CD4-positive, alpha-beta T cell treated with Interleukin-10 for 1 hour (primary cell): ENCODE measurements at regions not wholly inside any gene's neighbourhood (a gene's known extent, or its start where the extent isn't known, plus 50 kb on each side); places are given as distances from the start of the nearest gene placed in this dataset.

Source experiments
- DNase-seq: peaks from one replicate; pipeline ENCODE4 v3.0.0-alpha.2; 2020

DNA sequence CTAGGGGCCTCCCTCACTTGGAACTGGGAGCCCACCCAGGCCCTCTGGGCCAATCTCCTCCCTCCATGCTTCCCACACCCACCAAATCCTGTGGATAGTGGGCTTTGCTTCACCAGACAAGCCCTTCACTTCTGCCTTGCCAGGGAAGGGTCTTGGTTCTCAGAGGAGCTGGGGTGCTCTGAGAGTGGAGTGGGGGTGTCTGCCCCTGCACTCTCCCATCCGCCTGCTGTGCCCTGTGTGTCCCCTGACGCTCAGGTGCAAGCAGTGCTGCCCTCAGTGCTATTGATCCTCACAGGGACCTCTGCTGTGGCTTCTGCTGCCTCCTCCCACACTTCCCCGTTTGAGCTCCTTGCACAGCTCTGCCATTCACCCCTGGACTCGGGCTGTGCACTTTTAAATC, 117.3 kb upstream of the NKX1-1 start:
- no peak for DNase-seq

DNA sequence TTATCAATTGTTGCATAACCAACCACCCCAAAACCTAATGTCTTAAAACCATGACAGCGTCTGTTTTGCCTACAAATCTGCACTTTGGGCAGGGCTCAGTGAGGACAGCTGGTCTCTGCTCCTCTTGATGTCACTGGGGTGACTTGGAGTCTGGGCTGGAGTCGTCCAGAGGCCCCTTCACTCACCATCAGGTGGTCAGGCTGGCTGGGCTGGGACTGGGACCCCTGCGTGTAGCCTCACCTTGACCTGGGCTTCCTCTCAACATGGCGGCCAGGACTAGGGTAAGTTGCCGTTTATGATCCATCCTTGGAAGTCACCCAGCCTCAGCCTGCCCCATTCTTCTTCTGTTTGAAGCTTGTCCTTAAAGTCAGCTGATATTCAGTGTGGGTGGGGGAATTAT, 116.8 kb upstream of the NKX1-1 start:
- no peak for DNase-seq

DNA sequence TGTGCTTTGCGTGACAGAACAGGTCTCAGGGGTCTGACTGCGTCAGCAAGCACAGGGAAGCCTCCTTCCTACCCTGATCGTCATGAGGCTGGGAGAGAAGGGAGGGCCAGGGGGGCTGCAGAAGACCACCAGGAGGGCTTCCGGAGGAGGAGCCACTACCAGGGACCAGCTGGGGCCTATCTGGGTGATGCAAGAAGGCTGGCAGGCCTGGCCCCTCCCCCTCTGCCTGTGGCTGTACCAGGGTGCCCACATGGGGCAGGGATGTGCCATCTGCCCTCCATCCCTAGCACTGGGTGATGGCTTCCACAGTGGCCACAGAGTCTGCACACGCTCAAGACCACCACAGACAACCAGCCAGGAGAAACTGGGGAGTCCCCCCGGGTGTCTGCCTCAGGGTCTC, 116.4 kb upstream of the NKX1-1 start:
- DNase-seq = no peak

DNA sequence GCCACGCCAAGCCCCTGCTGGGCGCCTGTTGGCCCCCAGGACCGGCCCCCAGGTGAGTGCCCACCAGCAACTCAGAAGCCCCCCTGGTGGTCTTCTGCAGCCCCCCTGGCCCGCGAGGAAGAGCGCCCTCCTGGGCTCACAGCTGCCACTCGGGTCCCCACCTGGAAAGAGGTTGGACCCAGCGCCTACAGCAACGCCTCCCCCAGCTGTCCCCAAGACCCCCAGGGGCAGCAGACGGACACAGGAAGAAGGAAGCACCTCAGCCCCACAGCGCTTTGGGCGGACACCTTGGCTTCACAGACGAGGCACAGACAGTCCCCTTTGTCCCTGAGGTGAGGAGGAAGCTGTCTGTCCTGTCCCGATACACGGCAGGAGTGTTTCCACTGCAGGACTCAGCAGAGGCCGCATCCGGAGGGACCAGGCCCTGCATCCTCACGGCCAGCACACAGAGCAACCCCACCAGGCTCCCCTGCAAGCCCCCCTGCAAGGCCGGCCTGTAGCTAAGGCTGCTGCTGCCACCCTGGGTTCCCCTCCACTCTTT, 115.6 kb upstream of the NKX1-1 start:
- DNase-seq = no peak

DNA sequence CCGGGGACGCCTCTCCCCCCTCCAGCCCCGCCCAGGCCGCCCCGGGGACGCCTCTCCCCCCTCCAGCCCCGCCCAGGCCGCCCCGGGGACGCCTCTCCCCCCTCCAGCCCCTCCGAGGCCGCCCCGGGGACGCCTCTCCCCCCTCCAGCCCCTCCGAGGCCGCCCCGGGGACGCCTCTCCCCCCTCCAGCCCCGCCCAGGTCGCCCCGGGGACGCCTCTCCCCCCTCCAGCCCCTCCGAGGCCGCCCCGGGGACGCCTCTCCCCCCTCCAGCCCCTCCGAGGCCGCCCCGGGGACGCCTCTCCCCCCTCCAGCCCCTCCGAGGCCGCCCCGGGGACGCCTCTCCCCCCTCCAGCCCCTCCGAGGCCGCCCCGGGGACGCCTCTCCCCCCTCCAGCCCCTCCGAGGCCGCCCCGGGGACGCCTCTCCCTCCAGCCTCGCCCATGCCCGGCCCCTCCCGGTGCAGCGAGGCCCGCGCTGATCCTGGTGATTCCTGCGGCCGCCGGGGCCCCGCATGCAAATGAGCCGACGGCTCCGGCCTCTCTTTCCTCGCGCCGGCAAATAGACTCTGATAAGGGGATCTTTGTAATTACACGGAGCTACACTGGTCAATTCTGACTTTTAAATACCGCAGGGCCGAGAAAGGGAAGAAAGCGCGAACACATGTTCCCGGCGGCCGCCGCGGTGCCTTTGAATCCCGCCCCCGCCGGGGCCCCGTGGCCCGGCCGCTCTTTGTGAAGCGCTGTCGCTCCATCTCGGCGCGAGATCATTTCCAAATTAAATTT, 114.7 kb upstream of the NKX1-1 start:
- DNase-seq = peak; percentile 10

DNA sequence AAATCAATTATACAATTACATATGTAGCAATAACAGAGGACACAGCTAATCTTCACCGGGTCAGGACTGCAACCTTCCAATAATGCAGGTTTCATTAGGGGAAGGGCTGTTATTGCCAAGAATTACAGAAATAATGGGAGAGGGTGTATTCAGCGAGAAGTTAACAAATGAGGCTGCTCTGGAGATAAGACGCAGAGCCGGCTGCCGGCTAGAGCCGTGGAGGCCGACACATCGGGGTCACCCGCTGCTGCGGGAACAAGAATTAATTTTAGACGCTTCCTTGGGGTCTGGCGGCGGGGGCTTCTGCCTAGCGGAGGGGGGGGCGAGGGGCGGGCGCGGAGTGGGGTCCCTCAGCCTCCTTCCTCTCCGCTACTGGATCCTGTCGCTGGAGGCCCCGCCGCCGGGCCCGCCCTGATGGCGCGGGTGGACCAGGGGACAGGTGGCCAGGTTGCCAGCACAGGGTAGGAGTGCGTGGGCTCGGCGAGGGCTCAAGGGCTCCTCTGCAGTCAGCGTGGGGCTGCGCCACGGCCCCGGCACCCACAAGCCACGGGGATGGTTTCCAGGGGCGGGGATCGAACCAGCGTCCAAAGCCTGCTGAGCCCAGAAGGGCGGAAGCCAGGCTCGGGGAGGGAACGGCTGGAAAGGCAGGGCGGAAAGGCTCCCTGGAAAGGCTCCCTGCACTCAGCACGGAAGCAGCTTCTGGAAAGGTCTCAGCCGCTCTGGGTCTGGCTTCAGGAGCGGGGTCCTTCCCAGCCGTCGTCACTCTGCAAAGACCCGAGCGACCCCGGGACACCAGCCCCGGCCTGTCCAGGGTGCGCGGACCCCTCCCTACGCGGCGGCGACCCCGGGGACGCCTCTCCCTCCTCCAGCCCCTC, 113.8 kb upstream of the NKX1-1 start:
- no peak for DNase-seq

DNA sequence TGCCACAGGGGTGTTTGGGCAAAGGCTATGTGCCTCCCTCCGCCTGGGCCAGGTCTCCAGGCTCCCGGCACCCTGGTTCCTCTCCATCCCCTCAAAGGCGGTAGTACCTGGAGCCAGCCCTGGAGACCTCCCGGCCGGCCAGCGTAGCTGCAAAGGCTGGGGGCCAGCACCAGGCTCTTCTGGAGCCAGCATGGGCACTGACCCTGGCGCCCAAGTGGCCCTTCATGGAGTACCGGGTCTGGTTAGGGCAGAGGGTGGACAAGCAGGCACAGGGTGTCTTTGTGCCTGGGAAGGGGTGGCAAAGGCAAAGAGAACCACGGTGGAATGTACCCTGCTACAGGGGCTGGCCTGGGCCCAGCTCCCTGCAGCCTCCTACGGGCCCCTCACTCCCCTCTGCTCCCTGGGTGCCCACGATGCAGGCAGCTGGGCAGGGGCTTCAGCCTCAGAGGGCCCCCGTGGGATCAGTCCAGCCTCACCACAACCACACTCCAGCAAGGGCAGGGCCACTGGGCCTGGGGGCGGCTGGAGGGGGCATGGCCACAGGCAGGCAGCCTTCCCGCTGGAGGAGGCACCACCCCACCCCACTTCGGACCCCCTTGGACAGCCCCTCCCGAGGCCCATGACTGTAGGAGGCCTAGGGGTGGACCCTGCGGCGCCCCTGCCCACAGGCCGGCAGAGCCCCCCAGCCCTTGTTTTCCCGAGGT, 112.9 kb upstream of the NKX1-1 start:
- DNase-seq = no peak

DNA sequence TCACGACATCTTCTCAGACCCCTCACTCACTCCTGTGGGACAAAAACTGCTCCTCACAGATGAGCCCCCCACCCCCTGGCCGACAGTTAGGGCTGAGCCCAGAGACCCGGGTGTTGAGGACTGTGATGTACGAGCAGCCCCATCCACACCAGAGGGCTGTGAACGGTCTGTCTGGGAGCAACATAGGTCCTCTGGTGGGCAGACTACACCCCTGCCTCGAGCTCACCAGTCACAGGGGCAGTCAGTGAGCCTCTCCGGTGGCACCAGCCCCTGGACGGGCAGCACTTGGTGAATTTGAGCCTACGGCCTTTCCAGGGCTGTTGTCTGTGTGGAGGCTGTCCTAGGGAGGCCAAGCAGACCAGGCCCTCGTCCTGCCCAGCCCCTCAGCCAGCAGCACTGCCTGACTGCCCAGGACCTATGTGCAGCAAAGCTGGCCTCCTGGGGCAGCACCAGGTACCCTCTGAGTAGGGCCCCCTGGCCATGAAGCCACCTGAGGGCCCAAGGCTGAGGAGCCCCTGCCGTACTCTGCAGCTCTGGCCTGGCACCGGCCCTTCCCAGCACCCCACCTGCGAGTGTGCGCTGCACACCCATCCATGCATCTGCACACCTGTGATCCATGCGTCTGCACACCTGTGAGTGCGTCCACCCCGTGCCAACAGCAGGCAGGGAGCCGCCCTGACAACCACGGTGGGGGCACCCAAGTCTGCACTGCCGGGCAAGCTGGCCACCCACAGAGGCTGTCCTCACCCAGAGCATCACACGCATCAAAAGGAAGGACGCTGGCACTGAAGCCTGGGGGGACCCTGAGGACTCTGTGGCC, 111.6 kb upstream of the NKX1-1 start:
- no peak for DNase-seq

DNA sequence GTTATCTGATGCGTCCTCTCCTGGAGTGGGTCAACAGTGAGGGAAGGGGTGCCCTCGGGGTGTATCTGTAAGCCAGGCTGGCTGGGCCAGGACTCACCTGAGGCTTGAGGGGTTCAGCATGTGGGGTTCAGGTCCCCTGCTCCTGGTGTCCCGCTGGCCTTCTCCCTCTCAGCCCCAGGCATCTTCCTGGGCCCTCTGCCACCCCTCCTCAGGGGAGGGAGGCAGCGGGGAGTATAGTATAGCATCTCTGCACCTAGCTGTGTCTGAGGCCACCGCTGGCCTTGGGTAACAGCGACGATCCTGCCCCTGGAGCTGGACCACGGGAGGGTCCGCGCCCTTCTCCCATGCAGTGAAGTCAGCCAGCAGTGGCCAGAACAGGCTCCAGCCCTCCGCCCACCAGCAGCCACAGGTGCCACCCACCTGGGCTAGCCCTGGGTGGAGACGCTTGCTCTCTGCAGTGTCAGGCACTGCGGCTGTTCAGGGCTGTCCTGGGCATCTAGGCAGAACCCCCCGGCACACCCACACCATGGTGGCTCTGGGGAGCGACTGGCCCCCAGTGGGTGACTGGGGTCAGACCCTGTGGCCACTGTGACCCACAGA, 110.7 kb upstream of the NKX1-1 start:
- DNase-seq = no peak

DNA sequence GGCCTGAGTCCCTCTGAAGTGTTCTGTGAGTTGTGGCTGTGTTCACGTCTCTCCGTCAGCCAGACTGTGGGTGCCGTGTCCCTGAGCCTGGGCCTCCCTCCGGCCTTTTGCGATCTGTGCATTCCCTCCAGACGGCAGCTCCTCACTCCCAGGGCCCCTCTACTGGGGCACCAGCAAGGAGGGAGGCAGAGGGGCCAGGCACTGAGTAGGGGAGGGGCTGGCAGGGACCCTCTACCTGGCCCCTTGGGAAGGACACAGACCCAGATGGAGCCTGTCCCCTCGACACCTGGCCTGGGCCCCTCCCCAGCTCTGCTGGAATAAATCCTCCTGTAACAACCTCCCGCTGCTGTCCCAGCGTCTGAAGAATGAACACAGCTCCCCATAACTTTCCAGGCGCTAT, 110.0 kb upstream of the NKX1-1 start:
- DNase-seq = no peak

DNA sequence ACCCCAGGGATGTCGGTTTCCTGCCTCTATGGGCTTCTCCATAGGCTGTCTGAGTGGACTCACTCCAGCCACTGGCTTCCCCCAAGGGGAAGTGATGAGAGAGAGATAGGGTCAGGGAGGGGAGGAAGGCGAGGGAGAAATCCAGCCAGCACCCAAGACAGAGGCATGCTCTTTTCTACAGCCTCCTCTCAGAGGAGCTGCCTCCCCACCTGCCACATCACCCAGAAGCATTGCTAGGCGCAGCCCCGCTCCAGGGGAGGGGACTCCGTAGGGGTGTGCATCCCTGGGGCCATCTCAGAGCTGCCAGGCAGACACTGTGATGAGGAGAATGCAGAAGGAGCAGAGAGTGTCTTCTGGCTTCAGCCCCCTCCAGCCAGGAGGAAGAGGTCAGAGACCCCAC, 109.5 kb upstream of the NKX1-1 start:
- no peak for DNase-seq

DNA sequence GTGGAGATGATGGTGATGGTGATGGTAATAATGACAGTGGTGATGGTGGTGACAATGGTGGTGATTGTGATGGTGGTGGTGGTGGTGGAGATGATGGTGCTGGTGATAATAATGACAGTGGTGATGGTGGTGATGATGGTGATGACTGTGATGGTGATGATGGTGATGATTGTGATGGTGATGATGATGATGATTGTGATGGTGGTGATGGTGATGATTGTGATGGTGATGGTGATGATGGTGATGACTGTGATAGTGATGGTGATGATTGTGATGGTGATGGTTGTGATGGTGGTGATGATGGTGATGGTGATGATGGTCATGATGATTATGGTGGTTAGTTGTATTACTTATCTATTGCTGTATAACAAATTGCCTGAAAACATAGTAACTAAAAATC, 108.9 kb upstream of the NKX1-1 start:
- DNase-seq = no peak

DNA sequence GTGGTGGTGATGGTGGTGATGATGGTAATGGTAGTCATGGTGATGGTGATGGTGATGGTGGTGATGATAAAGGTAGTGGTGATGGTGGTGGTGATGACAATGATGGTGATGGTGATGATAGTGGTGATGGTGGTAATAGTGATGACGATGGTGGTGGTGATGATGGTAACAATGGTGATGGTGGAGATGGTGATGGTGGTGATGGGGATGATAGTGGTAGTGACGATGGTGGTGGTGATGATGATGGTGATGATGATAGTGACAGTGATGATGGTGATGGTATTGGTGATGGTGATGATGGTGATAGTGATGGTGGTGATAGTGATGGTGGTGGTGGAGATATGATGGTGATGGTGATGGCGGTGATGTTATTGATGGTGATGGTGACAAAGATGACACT, 108.4 kb upstream of the NKX1-1 start:
- no peak for DNase-seq

DNA sequence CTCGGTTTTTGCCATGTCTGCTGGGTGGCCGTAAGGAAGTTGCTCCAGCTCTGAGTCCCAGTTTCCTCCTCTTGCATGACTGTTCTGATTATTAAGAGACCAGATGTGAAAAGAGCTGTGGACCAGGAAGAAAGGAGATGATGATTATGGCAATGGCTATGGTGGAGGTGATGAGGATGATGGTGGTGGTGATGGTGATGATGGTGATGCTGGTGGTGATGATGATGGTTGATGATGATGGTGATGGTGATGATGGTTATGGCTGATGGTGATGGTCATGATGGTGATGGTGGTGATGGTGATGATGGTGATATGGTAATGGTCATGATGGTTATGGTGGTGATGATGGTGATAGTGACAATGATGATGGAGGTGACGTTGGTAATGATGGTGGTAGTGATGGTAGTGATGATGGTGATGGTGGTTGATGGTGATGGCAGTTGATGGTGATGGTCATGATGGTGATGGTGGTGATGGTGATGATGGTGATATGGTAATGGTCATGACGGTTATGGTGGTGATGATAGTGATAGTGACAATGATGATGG, 107.8 kb upstream of the NKX1-1 start:
- no peak for DNase-seq

DNA sequence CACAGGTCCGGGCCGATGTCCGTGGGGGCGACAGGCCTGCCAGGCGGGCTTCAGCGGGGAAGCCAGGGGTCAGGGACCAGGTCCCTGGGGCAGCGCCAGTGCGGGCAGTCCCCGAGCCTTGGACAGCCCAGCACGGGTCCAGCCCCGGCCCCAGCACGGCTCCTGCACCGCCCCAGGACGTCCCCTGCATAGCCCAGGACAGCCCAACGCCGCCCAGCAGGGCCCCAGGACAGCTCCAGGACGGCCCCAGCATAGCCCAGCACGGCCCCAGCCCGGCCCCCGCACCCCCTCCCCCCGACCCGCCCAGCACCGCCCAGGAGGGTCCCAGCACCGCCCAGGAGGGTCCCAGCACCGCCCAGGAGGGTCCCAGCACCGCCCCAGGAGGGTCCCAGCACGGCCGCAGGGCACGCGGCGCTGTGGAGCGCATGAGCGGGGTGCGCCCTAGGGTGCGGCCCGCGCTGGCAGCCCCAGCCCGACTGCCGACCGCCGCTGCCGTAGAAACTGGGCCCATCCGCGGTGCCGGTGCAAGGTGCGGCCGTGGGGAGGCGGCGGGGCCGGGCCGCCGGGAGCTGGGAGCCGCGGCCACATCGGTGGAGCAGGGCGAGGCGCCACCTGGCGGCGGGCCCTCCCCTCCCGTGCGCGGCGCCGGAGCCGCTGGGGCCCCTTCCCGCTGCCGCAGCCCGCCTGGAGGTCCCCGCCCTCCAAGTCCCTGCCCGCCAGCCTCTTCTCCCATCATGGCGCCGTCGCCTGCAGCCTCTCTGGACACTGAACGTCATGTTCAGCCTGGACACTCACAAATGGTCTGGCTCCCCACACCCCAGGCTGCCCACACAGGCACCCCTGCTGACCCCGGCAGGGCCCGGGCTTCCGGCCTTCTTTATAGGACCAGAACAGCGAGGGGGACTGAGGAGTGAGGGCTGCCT, 106.8 kb upstream of the NKX1-1 start:
- peak; percentile 49 for DNase-seq

DNA sequence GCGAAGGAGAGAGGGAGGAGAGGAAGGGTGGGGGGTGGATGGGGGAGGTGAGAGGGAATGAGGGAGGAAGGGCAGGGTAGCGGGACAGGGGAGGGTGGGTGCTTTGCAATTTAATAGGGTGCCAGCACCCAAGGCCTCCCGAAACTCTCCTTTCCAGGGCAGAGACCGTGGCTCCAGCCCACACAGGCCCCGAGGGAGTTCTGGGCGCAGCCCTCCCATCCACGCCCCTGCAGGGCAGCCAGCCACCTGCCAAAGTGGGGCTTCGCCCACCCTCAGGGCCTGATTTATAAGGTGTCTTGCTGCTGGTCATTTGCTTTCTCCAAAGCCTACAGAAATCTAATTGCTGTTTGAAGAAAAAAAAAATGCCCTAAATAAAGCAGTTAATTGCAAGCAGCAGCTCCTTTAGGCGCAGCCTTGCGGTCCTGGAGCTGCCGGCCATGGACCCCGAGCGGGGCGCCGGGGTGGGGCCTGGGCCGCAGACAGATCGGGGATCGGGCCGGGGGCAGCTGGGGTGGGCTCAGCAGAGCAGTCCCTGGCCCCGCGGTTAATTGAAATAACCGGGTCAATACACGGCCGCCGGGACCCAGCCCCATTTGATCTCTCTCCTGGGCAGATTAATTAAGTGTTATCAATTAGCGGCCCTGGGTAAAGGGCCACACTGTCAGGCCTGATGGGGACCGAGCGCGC, 106.0 kb upstream of the NKX1-1 start:
- DNase-seq = no peak

DNA sequence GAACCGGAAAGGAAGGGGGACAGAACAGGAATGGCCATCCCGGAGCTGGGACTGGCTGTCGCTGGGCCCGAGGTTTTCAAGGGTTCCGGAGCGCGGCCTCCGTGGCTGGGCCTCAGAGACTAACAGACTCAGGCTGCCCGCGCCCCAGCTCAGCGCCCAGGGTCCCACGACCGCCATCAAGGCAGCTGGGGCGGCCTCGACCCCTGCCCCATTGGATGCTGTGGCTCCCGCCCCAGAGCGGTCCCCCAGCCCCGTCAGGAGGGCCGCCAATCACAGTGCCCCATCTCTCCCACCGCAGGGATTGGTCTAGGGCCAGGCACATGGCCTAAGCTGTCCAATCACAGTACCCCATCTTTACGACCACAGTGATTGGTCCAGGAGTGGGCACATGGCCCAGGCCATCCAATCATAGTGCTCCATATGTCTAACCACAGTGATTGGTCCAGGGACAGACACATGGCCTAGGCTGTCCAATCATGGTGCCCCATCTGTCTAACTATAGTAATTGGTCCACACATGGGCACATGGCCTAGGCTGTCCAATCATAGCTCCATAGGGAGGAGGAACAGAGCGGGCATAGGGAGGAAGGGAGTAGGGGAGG, 105.3 kb upstream of the NKX1-1 start:
- peak; percentile 47 for DNase-seq

DNA sequence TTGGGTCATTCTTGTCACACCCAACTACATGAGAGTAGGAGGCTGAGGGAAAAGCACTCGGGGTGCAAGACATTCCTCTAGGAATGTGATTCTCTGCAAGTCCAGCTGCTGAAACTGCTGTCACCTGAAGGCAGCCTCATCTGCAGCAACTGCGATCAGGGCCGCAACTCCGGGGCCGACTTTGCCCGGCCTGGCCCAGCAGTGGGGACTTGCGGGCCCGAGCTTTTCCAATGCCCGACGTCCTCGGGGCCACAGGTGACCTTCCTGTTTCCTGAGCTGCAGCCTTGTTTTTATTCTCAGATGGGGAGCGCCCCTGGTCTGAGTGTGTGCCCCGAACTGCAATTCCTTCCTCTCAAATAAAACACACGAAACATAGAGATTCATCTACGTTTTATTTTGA, 104.7 kb upstream of the NKX1-1 start:
- DNase-seq = no peak

DNA sequence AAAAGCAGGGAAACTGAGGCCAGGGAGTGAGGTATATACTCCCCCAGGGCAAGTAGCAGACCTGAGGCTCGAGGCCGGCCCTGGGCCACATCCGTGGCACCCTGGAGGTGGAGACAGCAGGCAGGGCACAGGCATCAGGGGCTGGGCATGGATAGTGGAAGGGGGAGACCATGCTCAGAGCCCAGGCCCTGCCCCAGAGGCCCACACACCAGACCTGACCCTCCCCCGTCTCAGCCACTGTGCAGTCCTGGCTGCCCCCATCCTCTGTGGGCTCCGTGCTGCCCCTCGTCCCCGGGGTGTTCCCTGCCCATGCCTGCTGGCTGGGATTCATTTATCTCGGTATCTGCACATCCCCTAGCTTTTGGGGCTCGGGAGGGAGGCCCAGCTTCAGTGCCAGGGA, 103.1 kb upstream of the NKX1-1 start:
- DNase-seq = no peak
